ENCODE measurements at regions not wholly inside any gene's neighbourhood (a gene's known extent, or its start where the extent isn't known, plus 50 kb on each side); places are given as distances from the start of the nearest gene placed in this dataset.
"Not testable (repeated sequence)": the region's sequence is repeated elsewhere in the genome, so short reads cannot be mapped to it uniquely, and the experiment has no call there.

DNA sequence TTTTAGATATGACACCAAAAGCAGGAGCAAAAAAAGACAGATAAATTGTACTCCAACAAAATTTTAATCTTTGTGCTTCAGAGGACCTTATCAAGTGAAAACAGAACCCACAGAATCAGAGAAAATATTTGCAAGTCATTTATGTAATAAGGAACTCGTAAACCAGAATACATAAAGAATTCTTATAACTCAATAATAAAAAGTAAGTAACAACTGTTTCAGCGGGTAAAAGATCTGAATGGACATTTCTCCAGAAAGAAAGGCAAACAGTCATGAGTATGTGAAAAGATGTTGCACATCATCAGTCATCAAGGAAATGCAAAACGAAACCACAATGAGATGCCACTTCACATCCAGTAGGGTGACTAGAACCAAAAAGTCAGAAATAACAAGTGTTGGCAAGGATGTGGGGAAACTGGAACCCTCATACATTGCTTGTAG lies 167.7 kb upstream of the KCTD7 start:
- Histone ChIP-seq H3K4me3 (ENCODE audit: low read depth, low read length, poor library complexity, severe bottlenecking) (no peak overlapping the region), H3K27me3 (replicated peaks; ENCODE audit: insufficient read depth, low read depth, low read length, poor library complexity) (no peaks in the 10 kb centered on the region), H3K4me1 (ENCODE audit: insufficient read depth, low read length, poor library complexity, severe bottlenecking) (no peaks in the 10 kb centered on the region), H3K36me3 (ENCODE audit: insufficient read depth, low read length, poor library complexity, severe bottlenecking) (no peaks in the 10 kb centered on the region), H3K9me3 (ENCODE audit: low read depth, low read length, poor library complexity, severe bottlenecking) (no peaks in the 10 kb centered on the region), H3K27ac (ENCODE audit: low read depth, low read length, poor library complexity, severe bottlenecking) (no peak overlapping the region)
- ChIA-PET CTCF (no interaction called here), POLR2A (ENCODE audit: low non-redundant PET) (no interaction called here)
- TF ChIP-seq, protein P1, sequence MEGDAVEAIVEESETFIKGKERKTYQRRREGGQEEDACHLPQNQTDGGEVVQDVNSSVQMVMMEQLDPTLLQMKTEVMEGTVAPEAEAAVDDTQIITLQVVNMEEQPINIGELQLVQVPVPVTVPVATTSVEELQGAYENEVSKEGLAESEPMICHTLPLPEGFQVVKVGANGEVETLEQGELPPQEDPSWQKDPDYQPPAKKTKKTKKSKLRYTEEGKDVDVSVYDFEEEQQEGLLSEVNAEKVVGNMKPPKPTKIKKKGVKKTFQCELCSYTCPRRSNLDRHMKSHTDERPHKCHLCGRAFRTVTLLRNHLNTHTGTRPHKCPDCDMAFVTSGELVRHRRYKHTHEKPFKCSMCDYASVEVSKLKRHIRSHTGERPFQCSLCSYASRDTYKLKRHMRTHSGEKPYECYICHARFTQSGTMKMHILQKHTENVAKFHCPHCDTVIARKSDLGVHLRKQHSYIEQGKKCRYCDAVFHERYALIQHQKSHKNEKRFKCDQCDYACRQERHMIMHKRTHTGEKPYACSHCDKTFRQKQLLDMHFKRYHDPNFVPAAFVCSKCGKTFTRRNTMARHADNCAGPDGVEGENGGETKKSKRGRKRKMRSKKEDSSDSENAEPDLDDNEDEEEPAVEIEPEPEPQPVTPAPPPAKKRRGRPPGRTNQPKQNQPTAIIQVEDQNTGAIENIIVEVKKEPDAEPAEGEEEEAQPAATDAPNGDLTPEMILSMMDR (conservative IDR thresholded peaks at IDR 0.05; ENCODE audit: low read depth, low read length): no peak
- TF ChIP-seq EZH2 (IDR thresholded peaks at IDR 0.05; ENCODE audit: borderline replicate concordance, low read depth, low read length, poor library complexity, severe bottlenecking): no peak
- intact Hi-C loops (cut with micrococcal nuclease; ENCODE audit: unreplicated experiment): no loop called here
- no TSS peak for BruUV-seq (replicated peaks)
- no peak for DNase-seq (ENCODE audit: low spot score)

DNA sequence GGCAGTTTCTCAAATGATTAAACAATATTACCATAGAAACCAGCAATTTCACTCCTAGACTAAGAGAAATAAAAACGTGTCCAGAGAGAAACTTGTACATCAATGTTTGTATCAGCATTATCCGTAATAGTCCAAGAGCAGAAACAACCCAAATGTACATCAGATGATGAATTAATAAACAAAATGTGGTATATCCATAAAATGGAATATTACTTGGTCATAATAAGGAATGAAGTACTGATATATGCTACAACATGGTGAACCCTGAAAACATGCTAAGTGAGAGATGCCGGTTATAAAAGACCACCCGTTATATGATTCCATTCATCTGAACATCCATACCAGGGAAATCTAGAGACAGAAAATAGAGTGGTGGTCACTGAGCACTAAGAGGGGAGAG lies 167.3 kb upstream of the KCTD7 start:
- H3K27me3 ChIP-seq (replicated peaks; ENCODE audit: insufficient read depth, low read depth, low read length, poor library complexity); H3K36me3 ChIP-seq (ENCODE audit: insufficient read depth, low read length, poor library complexity, severe bottlenecking); DNase-seq (ENCODE audit: low spot score); CTCF ChIA-PET; H3K4me3 ChIP-seq (ENCODE audit: low read depth, low read length, poor library complexity, severe bottlenecking); H3K27ac ChIP-seq (ENCODE audit: low read depth, low read length, poor library complexity, severe bottlenecking); intact Hi-C loops (cut with micrococcal nuclease; ENCODE audit: unreplicated experiment); H3K9me3 ChIP-seq (ENCODE audit: low read depth, low read length, poor library complexity, severe bottlenecking); BruUV-seq (replicated peaks); H3K4me1 ChIP-seq (ENCODE audit: insufficient read depth, low read length, poor library complexity, severe bottlenecking); POLR2A ChIA-PET (ENCODE audit: low non-redundant PET): not testable (repeated sequence)

DNA sequence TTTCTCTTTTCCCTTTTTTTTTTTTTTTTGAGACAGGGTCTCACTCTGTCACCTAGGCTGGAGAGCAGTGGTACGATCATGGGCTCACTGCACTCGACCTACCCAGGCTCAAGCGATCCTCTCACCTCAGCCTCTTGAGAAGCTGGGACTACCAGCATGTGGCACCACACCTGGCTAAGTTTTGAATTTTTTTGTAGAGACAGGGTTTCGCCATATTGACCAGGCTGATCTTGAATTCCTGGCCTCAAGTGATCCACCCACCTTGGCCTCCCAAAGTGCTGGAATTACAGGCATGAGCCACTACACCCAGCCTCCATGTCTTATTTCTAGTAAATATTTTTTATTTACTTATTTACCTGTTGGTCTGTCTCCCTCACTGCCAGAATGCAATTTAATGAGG lies 165.8 kb upstream of the KCTD7 start:
- CTCF ChIA-PET; H3K9me3 ChIP-seq (ENCODE audit: low read depth, low read length, poor library complexity, severe bottlenecking); DNase-seq (ENCODE audit: low spot score); BruUV-seq (replicated peaks); H3K36me3 ChIP-seq (ENCODE audit: insufficient read depth, low read length, poor library complexity, severe bottlenecking); intact Hi-C loops (cut with micrococcal nuclease; ENCODE audit: unreplicated experiment); H3K27ac ChIP-seq (ENCODE audit: low read depth, low read length, poor library complexity, severe bottlenecking); H3K27me3 ChIP-seq (replicated peaks; ENCODE audit: insufficient read depth, low read depth, low read length, poor library complexity); H3K4me3 ChIP-seq (ENCODE audit: low read depth, low read length, poor library complexity, severe bottlenecking); H3K4me1 ChIP-seq (ENCODE audit: insufficient read depth, low read length, poor library complexity, severe bottlenecking): not testable (repeated sequence)
- POLR2A ChIA-PET (ENCODE audit: low non-redundant PET): interaction anchor here (0.6 kb wide), 1 partner anchor 447 kb away, joined by 3 read pairs; no protein-coding TSS in a partner anchor

DNA sequence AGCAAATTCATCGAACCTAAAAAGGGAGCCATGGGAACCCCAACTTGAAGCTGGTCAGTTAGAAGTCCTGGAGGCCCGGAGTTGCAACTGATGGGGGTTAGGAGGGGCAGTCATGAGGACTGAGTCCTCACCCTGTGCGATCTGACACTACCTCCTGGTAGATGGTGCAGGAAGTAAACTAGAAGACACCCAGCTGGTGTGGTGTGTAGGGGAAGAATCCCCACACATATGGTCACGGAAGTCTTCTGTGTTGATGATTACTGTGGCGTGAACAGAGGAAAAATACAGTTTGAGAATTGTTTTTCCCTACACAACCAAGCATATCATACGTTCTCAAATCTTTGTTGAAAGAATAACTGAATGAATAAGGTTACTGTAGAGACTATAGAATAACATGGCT lies 164.6 kb upstream of the KCTD7 start:
- CTCF ChIA-PET: no interaction called here
- Histone ChIP-seq H3K4me3 (ENCODE audit: low read depth, low read length, poor library complexity, severe bottlenecking) (no peak overlapping the region), H3K4me1 (ENCODE audit: insufficient read depth, low read length, poor library complexity, severe bottlenecking) (no peaks in the 10 kb centered on the region), H3K27me3 (replicated peaks; ENCODE audit: insufficient read depth, low read depth, low read length, poor library complexity) (no peaks in the 10 kb centered on the region), H3K27ac (ENCODE audit: low read depth, low read length, poor library complexity, severe bottlenecking) (no peak overlapping the region), H3K9me3 (ENCODE audit: low read depth, low read length, poor library complexity, severe bottlenecking) (no peaks in the 10 kb centered on the region), H3K36me3 (ENCODE audit: insufficient read depth, low read length, poor library complexity, severe bottlenecking) (no peaks in the 10 kb centered on the region)
- POLR2A ChIA-PET (ENCODE audit: low non-redundant PET): no interaction called here
- intact Hi-C loops (cut with micrococcal nuclease; ENCODE audit: unreplicated experiment): no loop called here
- BruUV-seq (replicated peaks): no TSS peak
- DNase-seq (ENCODE audit: low spot score): no peak
- TF ChIP-seq, protein P1 (conservative IDR thresholded peaks at IDR 0.05; ENCODE audit: low read depth, low read length): no peak
- TF ChIP-seq EZH2 (IDR thresholded peaks at IDR 0.05; ENCODE audit: borderline replicate concordance, low read depth, low read length, poor library complexity, severe bottlenecking): no peak

All from A673 (cell line).